ENCODE measurements at regions not wholly inside any gene's neighbourhood (a gene's known extent, or its start where the extent isn't known, plus 50 kb on each side); places are given as distances from the start of the nearest gene placed in this dataset.

DNA sequence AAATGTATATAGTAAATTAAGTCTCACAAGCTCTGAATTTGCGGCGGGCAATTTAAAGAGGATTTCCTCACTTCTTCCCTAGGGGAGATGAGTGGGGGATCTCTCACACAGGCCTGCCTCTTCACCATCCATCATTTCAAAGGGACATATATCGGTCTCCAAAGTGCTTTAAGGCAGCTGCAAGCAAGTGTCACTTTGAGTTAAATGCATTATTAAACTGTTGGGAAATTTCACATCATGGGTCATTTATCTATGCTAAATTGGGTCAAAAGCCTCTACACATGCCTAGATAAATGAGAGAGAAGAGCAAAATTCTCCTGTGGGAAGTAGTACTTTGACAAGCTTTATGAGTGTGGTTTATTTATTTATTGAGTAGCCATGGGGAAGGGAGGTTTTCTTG is 1106.1 kb upstream of the GOT2 start:
- TF ChIP-seq, protein P1, sequence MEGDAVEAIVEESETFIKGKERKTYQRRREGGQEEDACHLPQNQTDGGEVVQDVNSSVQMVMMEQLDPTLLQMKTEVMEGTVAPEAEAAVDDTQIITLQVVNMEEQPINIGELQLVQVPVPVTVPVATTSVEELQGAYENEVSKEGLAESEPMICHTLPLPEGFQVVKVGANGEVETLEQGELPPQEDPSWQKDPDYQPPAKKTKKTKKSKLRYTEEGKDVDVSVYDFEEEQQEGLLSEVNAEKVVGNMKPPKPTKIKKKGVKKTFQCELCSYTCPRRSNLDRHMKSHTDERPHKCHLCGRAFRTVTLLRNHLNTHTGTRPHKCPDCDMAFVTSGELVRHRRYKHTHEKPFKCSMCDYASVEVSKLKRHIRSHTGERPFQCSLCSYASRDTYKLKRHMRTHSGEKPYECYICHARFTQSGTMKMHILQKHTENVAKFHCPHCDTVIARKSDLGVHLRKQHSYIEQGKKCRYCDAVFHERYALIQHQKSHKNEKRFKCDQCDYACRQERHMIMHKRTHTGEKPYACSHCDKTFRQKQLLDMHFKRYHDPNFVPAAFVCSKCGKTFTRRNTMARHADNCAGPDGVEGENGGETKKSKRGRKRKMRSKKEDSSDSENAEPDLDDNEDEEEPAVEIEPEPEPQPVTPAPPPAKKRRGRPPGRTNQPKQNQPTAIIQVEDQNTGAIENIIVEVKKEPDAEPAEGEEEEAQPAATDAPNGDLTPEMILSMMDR (IDR thresholded peaks at IDR 0.05 in 2 of 3, conservative IDR thresholded peaks at IDR 0.05 in 1 of 3; ENCODE audit: insufficient read depth in 2 of 3, low read depth in 1 of 3, low read length in 3 of 3), result no peak
- TF ChIP-seq ZNF274 (IDR thresholded peaks at IDR 0.05; ENCODE audit: borderline replicate concordance, low read depth, low read length) (no peak), MAFF (IDR thresholded peaks at IDR 0.05; ENCODE audit: low read length) (no peak), CC2D1A (IDR thresholded peaks at IDR 0.05) (no peak), SIN3B (IDR thresholded peaks at IDR 0.05; ENCODE audit: low read depth) (no peak), RAD51 (IDR thresholded peaks at IDR 0.05; ENCODE audit: borderline replicate concordance, low read depth) (no peak), TCF7L2 (IDR thresholded peaks at IDR 0.05; ENCODE audit: low read depth, low read length) (no peak), WHSC1 (IDR thresholded peaks at IDR 0.05; ENCODE audit: low read length) (no peak), BDP1 (IDR thresholded peaks at IDR 0.05; ENCODE audit: insufficient read depth, insufficient read length) (no peak), ERF (CRISPR knock-in tag; IDR thresholded peaks at IDR 0.05) (no peak), SAFB2 (IDR thresholded peaks at IDR 0.05; ENCODE audit: borderline replicate concordance, low read depth, low read length, severe bottlenecking) (no peak)
- TF ChIP-seq, protein P2, sequence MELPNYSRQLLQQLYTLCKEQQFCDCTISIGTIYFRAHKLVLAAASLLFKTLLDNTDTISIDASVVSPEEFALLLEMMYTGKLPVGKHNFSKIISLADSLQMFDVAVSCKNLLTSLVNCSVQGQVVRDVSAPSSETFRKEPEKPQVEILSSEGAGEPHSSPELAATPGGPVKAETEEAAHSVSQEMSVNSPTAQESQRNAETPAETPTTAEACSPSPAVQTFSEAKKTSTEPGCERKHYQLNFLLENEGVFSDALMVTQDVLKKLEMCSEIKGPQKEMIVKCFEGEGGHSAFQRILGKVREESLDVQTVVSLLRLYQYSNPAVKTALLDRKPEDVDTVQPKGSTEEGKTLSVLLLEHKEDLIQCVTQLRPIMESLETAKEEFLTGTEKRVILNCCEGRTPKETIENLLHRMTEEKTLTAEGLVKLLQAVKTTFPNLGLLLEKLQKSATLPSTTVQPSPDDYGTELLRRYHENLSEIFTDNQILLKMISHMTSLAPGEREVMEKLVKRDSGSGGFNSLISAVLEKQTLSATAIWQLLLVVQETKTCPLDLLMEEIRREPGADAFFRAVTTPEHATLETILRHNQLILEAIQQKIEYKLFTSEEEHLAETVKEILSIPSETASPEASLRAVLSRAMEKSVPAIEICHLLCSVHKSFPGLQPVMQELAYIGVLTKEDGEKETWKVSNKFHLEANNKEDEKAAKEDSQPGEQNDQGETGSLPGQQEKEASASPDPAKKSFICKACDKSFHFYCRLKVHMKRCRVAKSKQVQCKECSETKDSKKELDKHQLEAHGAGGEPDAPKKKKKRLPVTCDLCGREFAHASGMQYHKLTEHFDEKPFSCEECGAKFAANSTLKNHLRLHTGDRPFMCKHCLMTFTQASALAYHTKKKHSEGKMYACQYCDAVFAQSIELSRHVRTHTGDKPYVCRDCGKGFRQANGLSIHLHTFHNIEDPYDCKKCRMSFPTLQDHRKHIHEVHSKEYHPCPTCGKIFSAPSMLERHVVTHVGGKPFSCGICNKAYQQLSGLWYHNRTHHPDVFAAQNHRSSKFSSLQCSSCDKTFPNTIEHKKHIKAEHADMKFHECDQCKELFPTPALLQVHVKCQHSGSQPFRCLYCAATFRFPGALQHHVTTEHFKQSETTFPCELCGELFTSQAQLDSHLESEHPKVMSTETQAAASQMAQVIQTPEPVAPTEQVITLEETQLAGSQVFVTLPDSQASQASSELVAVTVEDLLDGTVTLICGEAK (IDR thresholded peaks at IDR 0.05), result no peak
- TF ChIP-seq, protein P2 (CRISPR knock-in tag; IDR thresholded peaks at IDR 0.05), result no peak
- TF ChIP-seq, protein P3, sequence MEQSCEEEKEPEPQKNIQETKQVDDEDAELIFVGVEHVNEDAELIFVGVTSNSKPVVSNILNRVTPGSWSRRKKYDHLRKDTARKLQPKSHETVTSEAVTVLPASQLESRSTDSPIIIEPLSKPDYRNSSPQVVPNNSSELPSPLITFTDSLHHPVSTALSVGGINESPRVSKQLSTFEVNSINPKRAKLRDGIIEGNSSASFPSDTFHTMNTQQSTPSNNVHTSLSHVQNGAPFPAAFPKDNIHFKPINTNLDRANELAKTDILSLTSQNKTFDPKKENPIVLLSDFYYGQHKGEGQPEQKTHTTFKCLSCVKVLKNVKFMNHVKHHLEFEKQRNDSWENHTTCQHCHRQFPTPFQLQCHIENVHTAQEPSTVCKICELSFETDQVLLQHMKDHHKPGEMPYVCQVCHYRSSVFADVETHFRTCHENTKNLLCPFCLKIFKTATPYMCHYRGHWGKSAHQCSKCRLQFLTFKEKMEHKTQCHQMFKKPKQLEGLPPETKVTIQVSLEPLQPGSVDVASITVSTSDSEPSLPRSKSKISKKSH (CRISPR knock-in tag; IDR thresholded peaks at IDR 0.05), result no peak
